ENCODE measurements at regions not wholly inside any gene's neighbourhood (a gene's known extent, or its start where the extent isn't known, plus 50 kb on each side); places are given as distances from the start of the nearest gene placed in this dataset.

GRCh38 chr17:16875662-16876061 is 96.3 kb downstream of the TNFRSF13B start:
- TF ChIP-seq, protein P1, sequence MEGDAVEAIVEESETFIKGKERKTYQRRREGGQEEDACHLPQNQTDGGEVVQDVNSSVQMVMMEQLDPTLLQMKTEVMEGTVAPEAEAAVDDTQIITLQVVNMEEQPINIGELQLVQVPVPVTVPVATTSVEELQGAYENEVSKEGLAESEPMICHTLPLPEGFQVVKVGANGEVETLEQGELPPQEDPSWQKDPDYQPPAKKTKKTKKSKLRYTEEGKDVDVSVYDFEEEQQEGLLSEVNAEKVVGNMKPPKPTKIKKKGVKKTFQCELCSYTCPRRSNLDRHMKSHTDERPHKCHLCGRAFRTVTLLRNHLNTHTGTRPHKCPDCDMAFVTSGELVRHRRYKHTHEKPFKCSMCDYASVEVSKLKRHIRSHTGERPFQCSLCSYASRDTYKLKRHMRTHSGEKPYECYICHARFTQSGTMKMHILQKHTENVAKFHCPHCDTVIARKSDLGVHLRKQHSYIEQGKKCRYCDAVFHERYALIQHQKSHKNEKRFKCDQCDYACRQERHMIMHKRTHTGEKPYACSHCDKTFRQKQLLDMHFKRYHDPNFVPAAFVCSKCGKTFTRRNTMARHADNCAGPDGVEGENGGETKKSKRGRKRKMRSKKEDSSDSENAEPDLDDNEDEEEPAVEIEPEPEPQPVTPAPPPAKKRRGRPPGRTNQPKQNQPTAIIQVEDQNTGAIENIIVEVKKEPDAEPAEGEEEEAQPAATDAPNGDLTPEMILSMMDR (IDR thresholded peaks at IDR 0.05; ENCODE audit: extremely low read depth in 1 of 2, insufficient read depth in 1 of 2, low read depth in 1 of 2, low read length in 2 of 2): no peak
- TF ChIP-seq EZH2 (IDR thresholded peaks at IDR 0.05; ENCODE audit: borderline replicate concordance, low read depth, low read length, severe bottlenecking) (no peak), FOS (IDR thresholded peaks at IDR 0.05; ENCODE audit: borderline replicate concordance, insufficient read depth, low read length) (no peak), POLR2A (IDR thresholded peaks at IDR 0.05; ENCODE audit: low read depth, low read length) (no peak), POLR2AphosphoS5 (IDR thresholded peaks at IDR 0.05; ENCODE audit: insufficient read depth, low read depth, low read length) (no peak), MAX (IDR thresholded peaks at IDR 0.05; ENCODE audit: insufficient read depth, insufficient read length) (no peak), MYC (IDR thresholded peaks at IDR 0.05; ENCODE audit: low read depth, low read length) (no peak), JUN (IDR thresholded peaks at IDR 0.05; ENCODE audit: borderline replicate concordance, insufficient read depth, insufficient read length, low read depth) (no peak), GATA2 (IDR thresholded peaks at IDR 0.05; ENCODE audit: insufficient read depth, insufficient read length, low read depth, low read length) (no peak)

Measured in endothelial cell of umbilical vein (primary cell).